ENCODE measurements at regions not wholly inside any gene's neighbourhood (a gene's known extent, or its start where the extent isn't known, plus 50 kb on each side); places are given as distances from the start of the nearest gene placed in this dataset.
A peak's percentile ranks its signal among the peaks of the same experiment; 100 is the strongest.

DNA sequence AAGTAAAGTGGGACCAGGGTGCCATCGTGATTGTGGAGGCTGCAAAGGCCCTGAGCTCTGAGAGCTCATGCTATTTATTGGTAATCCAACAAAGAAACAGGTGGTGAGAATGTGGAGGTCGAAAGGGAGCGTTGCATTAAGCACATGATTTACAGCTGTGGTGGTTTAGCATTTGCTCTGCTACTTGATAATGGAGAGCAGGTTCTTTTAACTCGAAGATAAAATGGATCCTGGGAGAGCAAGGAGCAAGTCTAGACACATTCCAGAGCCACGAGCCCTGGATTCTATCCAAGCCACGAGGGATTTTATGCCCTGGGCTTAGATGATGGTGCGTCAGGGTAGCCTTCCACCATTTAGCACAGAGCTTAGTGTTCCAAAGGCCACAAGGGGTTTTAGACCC lies 1710.1 kb upstream of the CDH9 start:
- Histone ChIP-seq H2BK5ac (ENCODE audit: low read depth, low read length, poor library complexity, severe bottlenecking) (no peak overlapping the region), H3K4me2 (ENCODE audit: low read length, poor library complexity, severe bottlenecking) (no peak overlapping the region), H3K27me3 (ENCODE audit: control insufficient read depth in 1 of 2, insufficient read depth in 1 of 2, low read length in 2 of 2) (no peaks in the 10 kb centered on the region), H4K91ac (ENCODE audit: low read length) (no peak overlapping the region), H2AFZ (ENCODE audit: low read depth, low read length) (no peak overlapping the region), H3K36me3 (ENCODE audit: control insufficient read depth in 1 of 2, insufficient read depth in 2 of 2, low read depth in 1 of 2, low read length in 2 of 2) (no peaks in the 10 kb centered on the region), H3K27ac (ENCODE audit: low read length, poor library complexity, severe bottlenecking) (no peak overlapping the region), H3K4me1 (ENCODE audit: control insufficient read depth, insufficient read depth, low read depth, low read length) (no peaks in the 10 kb centered on the region), H3K18ac (ENCODE audit: low read depth in 1 of 2, low read length in 2 of 2) (no peak overlapping the region), H2BK15ac (ENCODE audit: low read depth, poor library complexity, severe bottlenecking) (no peak overlapping the region), H2BK12ac (ENCODE audit: low read length in 2 of 2) (no peak overlapping the region), H3K9ac (ENCODE audit: low read length) (no peak overlapping the region), H3K79me1 (replicated peaks; ENCODE audit: low read length, poor library complexity, severe bottlenecking) (no peaks in the 10 kb centered on the region), H3K4me3 (ENCODE audit: insufficient read depth in 1 of 2, low read depth in 1 of 2, low read length in 2 of 2) (no peak overlapping the region), H4K8ac (ENCODE audit: low read length) (no peak overlapping the region), H3K23ac (ENCODE audit: low read length in 2 of 2) (no peak overlapping the region), H3K4ac (ENCODE audit: low read depth in 1 of 2, low read length in 2 of 2) (no peak overlapping the region), H3K9me3 (ENCODE audit: control insufficient read depth, low read length) (no peaks in the 10 kb centered on the region), H2AK5ac (ENCODE audit: low read length, severe bottlenecking) (no peak overlapping the region), H3K14ac (ENCODE audit: low read length in 2 of 2) (no peak overlapping the region), H2BK120ac (ENCODE audit: low read depth, low read length) (no peak overlapping the region)
- 63% methylated on average over 7 of the region's 7 CpGs for WGBS
- DNase-seq = no peak

DNA sequence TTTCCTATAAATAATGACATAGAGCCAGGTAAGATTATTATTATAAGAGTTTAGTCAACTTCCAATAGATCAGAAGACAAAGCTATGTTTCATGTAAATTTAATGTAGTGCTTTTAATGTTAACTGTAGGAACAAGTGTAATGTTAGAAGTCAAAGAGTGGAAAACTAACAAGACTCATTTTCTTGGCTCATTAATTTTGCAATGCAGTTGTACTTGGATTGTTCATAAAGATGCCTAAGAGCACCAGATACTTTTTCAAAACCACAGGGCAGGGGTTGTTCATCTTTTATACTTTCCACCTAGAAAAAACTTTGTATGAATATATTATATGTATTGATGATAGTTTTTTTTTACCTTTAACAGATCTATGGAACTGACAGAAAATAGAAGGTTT lies 1705.3 kb upstream of the CDH9 start:
- no peaks in the 10 kb centered on the region for H3K27me3 ChIP-seq (ENCODE audit: control insufficient read depth in 1 of 2, insufficient read depth in 1 of 2, low read length in 2 of 2)
- no peak overlapping the region for H3K27ac ChIP-seq (ENCODE audit: low read length, poor library complexity, severe bottlenecking)
- H4K91ac ChIP-seq (ENCODE audit: low read length) = no peak overlapping the region
- no peak for DNase-seq
- no peaks in the 10 kb centered on the region for H3K79me1 ChIP-seq (replicated peaks; ENCODE audit: low read length, poor library complexity, severe bottlenecking)
- H3K36me3 ChIP-seq (ENCODE audit: control insufficient read depth in 1 of 2, insufficient read depth in 2 of 2, low read depth in 1 of 2, low read length in 2 of 2) = no peaks in the 10 kb centered on the region
- H2BK12ac ChIP-seq (ENCODE audit: low read length in 2 of 2) = no peak overlapping the region
- no peak overlapping the region for H2BK120ac ChIP-seq (ENCODE audit: low read depth, low read length)
- H3K4ac ChIP-seq (ENCODE audit: low read depth in 1 of 2, low read length in 2 of 2) = no peak overlapping the region
- H3K4me3 ChIP-seq (ENCODE audit: insufficient read depth in 1 of 2, low read depth in 1 of 2, low read length in 2 of 2) = no peak overlapping the region
- no peak overlapping the region for H2AK5ac ChIP-seq (ENCODE audit: low read length, severe bottlenecking)
- no peaks in the 10 kb centered on the region for H3K4me1 ChIP-seq (ENCODE audit: control insufficient read depth, insufficient read depth, low read depth, low read length)
- H3K23ac ChIP-seq (ENCODE audit: low read length in 2 of 2) = no peak overlapping the region
- H3K4me2 ChIP-seq (ENCODE audit: low read length, poor library complexity, severe bottlenecking) = no peak overlapping the region
- no peak overlapping the region for H3K9ac ChIP-seq (ENCODE audit: low read length)
- no peak overlapping the region for H4K8ac ChIP-seq (ENCODE audit: low read length)
- H2BK5ac ChIP-seq (ENCODE audit: low read depth, low read length, poor library complexity, severe bottlenecking) = no peak overlapping the region
- H3K9me3 ChIP-seq (ENCODE audit: control insufficient read depth, low read length) = peaks cover 3% of the 10 kb centered on the region
- no peak overlapping the region for H3K14ac ChIP-seq (ENCODE audit: low read length in 2 of 2)
- H2AFZ ChIP-seq (ENCODE audit: low read depth, low read length) = no peak overlapping the region
- no peak overlapping the region for H3K18ac ChIP-seq (ENCODE audit: low read depth in 1 of 2, low read length in 2 of 2)
- H2BK15ac ChIP-seq (ENCODE audit: low read depth, poor library complexity, severe bottlenecking) = no peak overlapping the region

DNA sequence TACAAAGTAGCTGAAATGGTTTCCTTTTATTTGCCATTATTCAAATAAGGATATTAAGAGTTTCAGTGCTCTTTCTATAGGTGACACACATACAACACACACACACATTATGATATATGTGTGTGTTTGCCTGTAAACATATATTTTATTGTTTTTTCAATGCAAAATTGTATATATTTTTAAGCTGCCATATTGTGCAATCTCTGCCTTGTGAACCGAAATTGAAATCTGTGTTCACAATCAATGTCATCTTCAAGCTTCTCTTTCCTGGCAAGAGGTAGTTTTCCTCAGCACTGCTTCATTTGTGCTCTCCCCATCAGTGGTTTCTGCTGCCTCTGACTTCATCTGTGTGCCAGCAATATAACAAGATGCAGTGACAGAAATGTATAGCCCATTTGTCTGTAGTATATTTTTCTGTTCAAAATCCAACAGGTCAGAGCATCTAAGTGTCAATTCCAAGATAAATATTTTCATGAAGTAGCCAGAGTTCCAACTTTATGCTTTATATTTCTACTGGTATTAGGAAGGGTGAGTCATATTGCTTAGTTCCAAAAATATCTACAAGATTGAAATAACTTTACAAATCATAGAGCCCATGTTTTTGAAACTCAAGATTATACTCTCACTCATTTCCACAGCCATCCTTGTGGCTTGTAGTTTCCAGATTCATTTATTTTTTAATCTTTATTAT lies 1704.8 kb upstream of the CDH9 start:
- no peak overlapping the region for H4K8ac ChIP-seq (ENCODE audit: low read length)
- no peak overlapping the region for H2BK5ac ChIP-seq (ENCODE audit: low read depth, low read length, poor library complexity, severe bottlenecking)
- no peaks in the 10 kb centered on the region for H3K27me3 ChIP-seq (ENCODE audit: control insufficient read depth in 1 of 2, insufficient read depth in 1 of 2, low read length in 2 of 2)
- H3K23ac ChIP-seq (ENCODE audit: low read length in 2 of 2) = no peak overlapping the region
- H3K4ac ChIP-seq (ENCODE audit: low read depth in 1 of 2, low read length in 2 of 2) = no peak overlapping the region
- H3K18ac ChIP-seq (ENCODE audit: low read depth in 1 of 2, low read length in 2 of 2) = no peak overlapping the region
- 0% methylated on average over 1 of the region's 1 CpG for WGBS
- no peak overlapping the region for H3K9ac ChIP-seq (ENCODE audit: low read length)
- no peak overlapping the region for H2BK15ac ChIP-seq (ENCODE audit: low read depth, poor library complexity, severe bottlenecking)
- no peak overlapping the region for H2AK5ac ChIP-seq (ENCODE audit: low read length, severe bottlenecking)
- no peak overlapping the region for H3K4me3 ChIP-seq (ENCODE audit: insufficient read depth in 1 of 2, low read depth in 1 of 2, low read length in 2 of 2)
- no peak overlapping the region for H2AFZ ChIP-seq (ENCODE audit: low read depth, low read length)
- H2BK12ac ChIP-seq (ENCODE audit: low read length in 2 of 2) = no peak overlapping the region
- H3K27ac ChIP-seq (ENCODE audit: low read length, poor library complexity, severe bottlenecking) = no peak overlapping the region
- no peak overlapping the region for H3K14ac ChIP-seq (ENCODE audit: low read length in 2 of 2)
- no peak overlapping the region for H3K4me2 ChIP-seq (ENCODE audit: low read length, poor library complexity, severe bottlenecking)
- H3K79me1 ChIP-seq (replicated peaks; ENCODE audit: low read length, poor library complexity, severe bottlenecking) = no peaks in the 10 kb centered on the region
- peak; percentile 0 for DNase-seq
- H4K91ac ChIP-seq (ENCODE audit: low read length) = no peak overlapping the region
- no peaks in the 10 kb centered on the region for H3K36me3 ChIP-seq (ENCODE audit: control insufficient read depth in 1 of 2, insufficient read depth in 2 of 2, low read depth in 1 of 2, low read length in 2 of 2)
- H2BK120ac ChIP-seq (ENCODE audit: low read depth, low read length) = no peak overlapping the region
- no peaks in the 10 kb centered on the region for H3K4me1 ChIP-seq (ENCODE audit: control insufficient read depth, insufficient read depth, low read depth, low read length)
- H3K9me3 ChIP-seq (ENCODE audit: control insufficient read depth, low read length) = peaks cover 3% of the 10 kb centered on the region

DNA sequence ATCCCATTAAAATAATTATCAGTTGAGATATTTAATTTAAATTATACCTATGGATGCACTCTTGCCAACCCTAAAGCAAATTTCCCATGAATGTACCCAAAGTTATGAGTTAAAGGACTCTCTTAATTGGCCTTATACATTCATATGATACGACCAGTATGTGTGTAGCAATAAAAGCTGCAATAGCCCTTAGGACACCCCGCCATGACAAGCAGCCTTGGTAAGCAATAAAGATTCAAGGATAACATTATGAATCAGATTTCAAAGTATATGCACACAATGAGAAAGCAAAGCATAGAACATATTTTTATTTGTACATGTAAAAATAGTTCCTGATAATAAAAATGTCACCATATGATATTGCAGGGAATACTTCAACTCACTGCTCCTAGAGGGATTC lies 1699.3 kb upstream of the CDH9 start:
- H3K4me3 ChIP-seq (ENCODE audit: insufficient read depth in 1 of 2, low read depth in 1 of 2, low read length in 2 of 2) = no peak overlapping the region
- H3K4ac ChIP-seq (ENCODE audit: low read depth in 1 of 2, low read length in 2 of 2) = no peak overlapping the region
- H2BK15ac ChIP-seq (ENCODE audit: low read depth, poor library complexity, severe bottlenecking) = no peak overlapping the region
- peaks cover 3% of the 10 kb centered on the region for H3K9me3 ChIP-seq (ENCODE audit: control insufficient read depth, low read length)
- no peak for DNase-seq
- no peak overlapping the region for H2BK12ac ChIP-seq (ENCODE audit: low read length in 2 of 2)
- 86% methylated on average over 1 of the region's 2 CpGs for WGBS
- no peak overlapping the region for H2AK5ac ChIP-seq (ENCODE audit: low read length, severe bottlenecking)
- H3K4me2 ChIP-seq (ENCODE audit: low read length, poor library complexity, severe bottlenecking) = no peak overlapping the region
- H2BK5ac ChIP-seq (ENCODE audit: low read depth, low read length, poor library complexity, severe bottlenecking) = no peak overlapping the region
- H2AFZ ChIP-seq (ENCODE audit: low read depth, low read length) = no peak overlapping the region
- H2BK120ac ChIP-seq (ENCODE audit: low read depth, low read length) = no peak overlapping the region
- H3K27me3 ChIP-seq (ENCODE audit: control insufficient read depth in 1 of 2, insufficient read depth in 1 of 2, low read length in 2 of 2) = no peaks in the 10 kb centered on the region
- H3K14ac ChIP-seq (ENCODE audit: low read length in 2 of 2) = no peak overlapping the region
- no peaks in the 10 kb centered on the region for H3K79me1 ChIP-seq (replicated peaks; ENCODE audit: low read length, poor library complexity, severe bottlenecking)
- no peak overlapping the region for H3K23ac ChIP-seq (ENCODE audit: low read length in 2 of 2)
- H3K4me1 ChIP-seq (ENCODE audit: control insufficient read depth, insufficient read depth, low read depth, low read length) = no peaks in the 10 kb centered on the region
- no peaks in the 10 kb centered on the region for H3K36me3 ChIP-seq (ENCODE audit: control insufficient read depth in 1 of 2, insufficient read depth in 2 of 2, low read depth in 1 of 2, low read length in 2 of 2)
- H3K18ac ChIP-seq (ENCODE audit: low read depth in 1 of 2, low read length in 2 of 2) = no peak overlapping the region
- no peak overlapping the region for H3K27ac ChIP-seq (ENCODE audit: low read length, poor library complexity, severe bottlenecking)
- no peak overlapping the region for H4K91ac ChIP-seq (ENCODE audit: low read length)
- H3K9ac ChIP-seq (ENCODE audit: low read length) = no peak overlapping the region
- no peak overlapping the region for H4K8ac ChIP-seq (ENCODE audit: low read length)
